GOT3 (cell line): ENCODE measurements at regions not wholly inside any gene's neighbourhood (a gene's known extent, or its start where the extent isn't known, plus 50 kb on each side); places are given as distances from the start of the nearest gene placed in this dataset.
"Not testable (repeated sequence)": the region's sequence is repeated elsewhere in the genome, so short reads cannot be mapped to it uniquely, and the experiment has no call there.

Experiments used
- DNase-seq: peaks from one replicate; lab custom pipeline; 2025; ENCODE audit warnings: mixed read lengths; lab: John Stamatoyannopoulos, UW

- DNase-seq = no peak
Observed at GRCh38 chr3:152891678-152892077, 56.7 kb downstream of the P2RY1 start.

- DNase-seq = no peak
Observed at GRCh38 chr3:152892446-152892845, 57.5 kb downstream of the P2RY1 start.

- DNase-seq = no peak
Observed at GRCh38 chr3:152893647-152894046, 58.7 kb downstream of the P2RY1 start.

GRCh38 chr3:152899306-152899705 is 64.4 kb downstream of the P2RY1 start:
- DNase-seq = no peak

GRCh38 chr3:152902141-152902669 is 67.3 kb downstream of the P2RY1 start:
- no peak for DNase-seq

GRCh38 chr3:152905631-152906030 is 70.7 kb downstream of the P2RY1 start:
- no peak for DNase-seq

GRCh38 chr3:152909180-152909883 is 74.4 kb downstream of the P2RY1 start:
- DNase-seq = no peak

- DNase-seq = no peak
Observed at GRCh38 chr3:152910211-152910610, 75.3 kb downstream of the P2RY1 start.

GRCh38 chr3:152910966-152911365 is 76.0 kb downstream of the P2RY1 start:
- DNase-seq = no peak

- not testable (repeated sequence) for DNase-seq
Observed at GRCh38 chr3:152914743-152915142, 79.8 kb downstream of the P2RY1 start.

GRCh38 chr3:152915695-152916094 is 80.8 kb downstream of the P2RY1 start:
- DNase-seq = no peak

- no peak for DNase-seq
Observed at GRCh38 chr3:152916753-152917279, 81.9 kb downstream of the P2RY1 start.

GRCh38 chr3:152921351-152921750 is 86.4 kb downstream of the P2RY1 start:
- no peak for DNase-seq

- DNase-seq = no peak
Observed at GRCh38 chr3:152922554-152922953, 87.6 kb downstream of the P2RY1 start.

- DNase-seq = no peak
Observed at GRCh38 chr3:152927131-152927530, 92.2 kb downstream of the P2RY1 start.

- no peak for DNase-seq
Observed at GRCh38 chr3:152930516-152930915, 95.6 kb downstream of the P2RY1 start.

- no peak for DNase-seq
Observed at GRCh38 chr3:152937234-152937633, 102.3 kb downstream of the P2RY1 start.

- no peak for DNase-seq
Observed at GRCh38 chr3:152938974-152939636, 104.2 kb downstream of the P2RY1 start.

- no peak for DNase-seq
Observed at GRCh38 chr3:152941859-152942258, 106.9 kb downstream of the P2RY1 start.

GRCh38 chr3:152942366-152942765 is 107.4 kb downstream of the P2RY1 start:
- DNase-seq = no peak

- DNase-seq = no peak
Observed at GRCh38 chr3:152943645-152944044, 108.7 kb downstream of the P2RY1 start.

GRCh38 chr3:152944671-152945070 is 109.7 kb downstream of the P2RY1 start:
- no peak for DNase-seq

GRCh38 chr3:152945556-152945955 is 110.6 kb downstream of the P2RY1 start:
- no peak for DNase-seq
